GM19035 (cell line): ENCODE measurements at regions not wholly inside any gene's neighbourhood (a gene's known extent, or its start where the extent isn't known, plus 50 kb on each side); places are given as distances from the start of the nearest gene placed in this dataset.
"Not testable (repeated sequence)": the region's sequence is repeated elsewhere in the genome, so short reads cannot be mapped to it uniquely, and the experiment has no call there.

Experiments
- ATAC-seq: cut with Tn5 transposase; IDR thresholded peaks from one replicate; pipeline ENCODE4 v1.9.1; 2021; ENCODE audit not compliant: unreplicated experiment

DNA sequence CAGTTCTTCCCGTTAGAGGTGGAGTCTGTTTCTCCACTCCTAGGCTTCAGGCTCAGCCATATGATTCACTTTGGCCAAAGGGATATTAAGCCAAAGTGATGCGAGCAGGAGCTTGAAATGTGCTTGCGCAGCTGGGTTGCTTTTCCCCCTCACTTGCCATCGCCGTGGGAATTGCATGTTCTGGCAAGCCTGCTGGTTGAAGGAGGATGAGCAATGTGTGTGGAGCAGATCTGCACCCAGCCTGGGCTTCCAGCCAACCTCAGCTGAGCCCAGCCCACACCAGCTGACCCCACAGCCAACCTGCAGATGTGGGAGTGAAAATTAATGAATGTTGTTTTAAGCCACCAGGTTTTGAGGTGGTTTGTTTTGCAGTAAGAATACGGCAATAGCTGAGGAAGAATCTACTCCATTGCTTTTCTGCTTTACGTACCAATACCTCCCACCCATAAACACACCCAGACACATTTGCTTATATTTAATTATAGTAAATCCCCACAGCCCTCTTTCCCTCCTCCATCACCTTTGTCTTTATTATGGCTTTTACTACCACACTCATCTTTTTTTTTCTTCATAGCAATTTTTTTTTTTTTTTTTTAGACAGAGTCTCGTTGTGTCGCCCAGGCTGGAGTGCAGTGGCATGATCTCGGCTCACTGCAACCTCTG is 132.8 kb upstream of the FUNDC1 start:
- ATAC-seq = no peak

DNA sequence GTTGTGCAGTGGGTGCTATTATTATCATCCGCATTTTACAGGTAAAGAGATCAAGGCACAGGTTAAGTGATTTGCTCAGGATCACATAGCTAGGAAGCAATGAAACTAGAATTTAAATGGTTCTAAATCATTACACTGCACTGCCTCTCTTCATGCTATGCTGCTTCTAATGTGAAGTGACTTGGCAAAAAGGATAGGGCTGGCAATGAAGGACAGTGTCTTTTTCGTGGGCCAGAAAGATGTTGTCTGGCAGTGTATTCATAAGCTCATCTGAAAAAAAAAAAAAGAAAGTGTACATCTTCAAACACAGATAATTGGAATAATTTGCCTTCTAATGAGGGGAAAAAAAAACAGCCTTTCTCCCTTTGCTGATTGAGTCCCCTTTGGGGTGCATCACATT is 132.2 kb upstream of the FUNDC1 start:
- ATAC-seq = no peak

DNA sequence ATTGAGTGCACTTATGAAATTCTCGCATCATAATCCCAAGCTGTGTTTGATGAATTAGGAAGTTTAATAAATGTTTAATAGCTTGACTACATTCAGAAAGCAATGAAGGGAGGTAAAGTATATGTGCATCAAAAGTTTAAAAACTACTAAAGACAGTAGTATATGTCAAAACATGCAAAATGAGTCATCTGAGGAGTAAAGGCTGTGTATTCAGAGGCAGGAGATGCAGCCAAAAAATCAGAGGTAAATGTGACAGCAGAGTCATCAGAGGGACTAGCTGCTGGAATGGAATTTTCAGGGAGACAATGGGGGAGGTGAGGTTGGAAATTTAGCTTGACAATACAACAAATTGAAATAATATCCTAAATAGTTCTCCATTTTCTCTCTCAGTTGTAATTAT is 127.0 kb upstream of the FUNDC1 start:
- no peak for ATAC-seq

DNA sequence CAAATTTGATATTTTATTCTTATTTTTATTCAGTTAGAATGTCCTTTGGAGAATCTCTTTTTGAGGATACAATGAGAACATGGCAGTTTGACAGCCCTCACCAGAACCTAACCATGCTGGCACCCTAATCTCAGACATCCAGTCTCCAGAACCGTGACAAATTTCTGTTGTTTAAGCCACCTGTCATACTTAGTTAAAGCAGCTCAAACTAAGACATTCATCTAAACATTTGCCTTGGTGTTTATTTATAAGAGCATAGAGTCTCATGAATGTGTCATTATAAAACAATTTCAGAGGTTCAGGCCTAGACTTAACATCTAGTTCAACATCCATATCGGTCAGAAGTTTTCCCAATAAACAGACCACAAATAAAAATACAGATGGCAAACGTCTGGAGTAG is 125.1 kb upstream of the FUNDC1 start:
- ATAC-seq = no peak

DNA sequence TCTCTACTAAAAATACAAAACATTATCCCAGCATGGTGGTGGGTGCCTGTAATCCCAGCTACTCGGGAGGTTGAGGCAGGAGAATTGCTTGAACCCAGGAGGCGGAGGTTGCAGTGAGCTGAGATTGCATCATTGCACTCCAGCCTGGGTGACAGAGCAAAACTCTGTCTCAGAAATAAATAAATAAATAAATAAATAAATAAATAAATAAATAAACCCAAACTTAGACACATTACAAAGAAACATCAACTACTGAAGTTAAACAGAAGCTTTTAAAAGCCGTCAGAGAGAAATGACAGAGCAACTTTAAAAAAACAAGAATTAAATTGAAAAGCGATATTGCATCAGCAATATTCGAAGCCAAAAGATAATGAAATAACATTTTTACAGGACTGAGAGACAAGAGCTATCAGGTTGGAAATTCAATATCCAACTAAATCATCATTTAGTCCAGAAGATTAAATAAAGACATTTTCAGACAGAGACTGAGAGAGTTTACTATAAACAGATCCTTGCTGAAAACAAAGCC is 115.1 kb upstream of the FUNDC1 start:
- not testable (repeated sequence) for ATAC-seq

DNA sequence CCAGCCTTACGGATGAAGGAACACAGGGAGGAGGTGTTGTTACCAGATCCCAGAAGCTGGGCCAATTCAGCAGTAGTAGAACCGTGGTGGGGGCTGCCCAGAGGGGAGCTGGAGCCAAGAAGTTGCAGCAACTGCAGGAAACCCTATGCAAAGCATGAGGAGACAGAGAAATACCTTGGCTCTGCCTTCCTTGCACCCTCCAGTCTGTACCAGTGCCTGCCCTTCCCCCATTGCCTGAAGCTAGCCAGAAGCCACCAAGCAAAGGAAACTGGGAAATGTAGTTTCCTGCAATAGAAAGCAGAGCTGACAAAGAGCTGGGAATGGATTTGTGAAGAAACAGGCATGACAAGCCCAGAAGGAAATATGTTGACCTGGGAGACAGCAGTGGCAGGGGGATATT is 108.7 kb upstream of the FUNDC1 start:
- no peak for ATAC-seq

DNA sequence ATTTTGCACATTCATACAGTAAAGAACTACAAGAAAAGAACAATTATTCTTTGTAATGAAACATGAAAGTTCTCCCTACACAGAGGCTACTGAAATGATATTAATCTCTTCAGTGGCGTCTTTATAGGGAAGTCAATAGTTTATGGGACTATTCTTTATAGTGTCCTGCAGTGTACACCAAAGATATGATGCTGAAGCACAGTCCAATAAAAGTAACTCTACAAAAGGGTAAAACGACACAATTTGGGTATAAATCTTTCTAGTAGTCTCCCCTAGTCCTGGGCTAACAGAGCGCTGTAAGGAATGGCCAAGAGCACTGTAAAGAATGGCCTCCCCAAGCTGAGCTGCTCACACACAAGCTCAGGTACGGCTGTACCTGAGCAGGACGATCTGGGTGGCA is 101.1 kb upstream of the FUNDC1 start:
- no peak for ATAC-seq

DNA sequence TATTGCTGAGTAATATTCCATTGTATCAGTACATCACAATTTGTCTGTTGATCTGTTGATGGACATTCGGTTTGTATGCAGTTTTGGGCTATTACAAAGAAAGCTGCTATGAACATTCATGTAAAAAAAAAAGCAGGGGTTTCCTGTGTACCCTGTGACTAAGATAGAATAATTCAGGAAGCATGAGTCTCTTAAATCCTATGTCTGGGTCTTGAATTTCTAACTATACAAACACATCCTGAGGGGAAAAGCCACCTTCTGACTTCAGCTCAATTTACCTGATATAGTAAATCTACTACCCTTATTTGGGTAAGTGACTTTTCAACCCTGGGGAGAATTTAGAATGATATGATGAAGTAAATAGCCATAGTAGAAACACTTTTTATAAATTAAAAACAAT is 94.6 kb upstream of the FUNDC1 start:
- no peak for ATAC-seq

DNA sequence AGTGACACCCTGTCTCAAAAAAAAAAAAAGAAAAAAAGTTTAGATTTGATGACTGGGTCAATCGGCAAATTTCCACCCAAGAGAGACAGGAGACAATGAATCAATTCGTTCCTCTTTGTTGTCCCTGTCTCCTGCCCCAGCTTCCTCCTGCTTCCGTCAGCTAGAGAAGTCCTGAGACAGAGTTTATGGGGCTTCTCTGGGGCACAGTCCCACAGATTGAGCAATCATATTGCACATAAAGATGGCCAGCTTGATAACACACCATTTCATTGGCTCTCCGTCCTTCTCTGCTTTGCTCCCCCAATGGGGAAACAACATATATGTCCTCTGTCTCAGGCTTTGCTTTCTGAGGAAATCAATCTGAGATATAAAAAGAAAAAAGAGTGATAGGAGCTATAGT is 78.4 kb upstream of the FUNDC1 start:
- no peak for ATAC-seq

DNA sequence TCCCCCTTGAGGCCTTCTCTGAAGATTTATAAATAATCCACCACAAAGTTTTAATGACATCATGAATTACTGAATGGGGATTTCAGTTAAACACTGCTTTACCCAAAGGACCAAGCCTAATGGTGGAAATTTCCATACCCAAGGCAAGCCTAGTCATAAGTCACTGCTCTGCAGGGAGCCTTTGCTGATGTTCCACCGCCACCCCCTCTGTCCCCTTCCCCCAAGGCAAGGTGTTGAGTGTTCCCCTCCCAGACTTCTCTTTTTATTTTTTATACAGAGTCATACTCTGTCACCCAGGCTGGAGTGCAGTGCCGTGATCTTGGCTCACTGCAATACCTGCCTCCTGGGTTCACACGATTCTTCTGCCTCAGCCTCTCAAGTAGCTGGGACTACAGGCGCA is 76.4 kb upstream of the FUNDC1 start:
- no peak for ATAC-seq

DNA sequence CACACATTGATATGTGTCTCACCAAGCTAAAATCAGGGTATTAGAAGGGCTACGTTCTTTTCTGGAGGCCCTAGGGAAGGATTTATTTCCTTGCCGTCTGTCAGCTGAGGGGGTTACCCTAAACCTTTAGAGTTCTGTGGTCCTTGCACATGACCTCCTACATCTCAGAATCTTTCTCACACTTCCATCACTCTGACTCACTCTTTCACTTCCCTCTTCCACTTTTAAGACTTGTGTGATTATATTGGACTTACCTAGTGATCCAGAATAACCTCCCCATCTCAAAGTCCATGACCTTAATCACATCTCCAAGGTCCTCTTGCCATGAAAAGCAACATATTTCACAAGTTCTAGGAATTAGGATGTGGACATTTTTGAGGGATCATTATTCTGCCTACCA is 53.6 kb upstream of the FUNDC1 start:
- ATAC-seq = peak; percentile 52
